ENCODE measurements at regions not wholly inside any gene's neighbourhood (a gene's known extent, or its start where the extent isn't known, plus 50 kb on each side); places are given as distances from the start of the nearest gene placed in this dataset.

DNA sequence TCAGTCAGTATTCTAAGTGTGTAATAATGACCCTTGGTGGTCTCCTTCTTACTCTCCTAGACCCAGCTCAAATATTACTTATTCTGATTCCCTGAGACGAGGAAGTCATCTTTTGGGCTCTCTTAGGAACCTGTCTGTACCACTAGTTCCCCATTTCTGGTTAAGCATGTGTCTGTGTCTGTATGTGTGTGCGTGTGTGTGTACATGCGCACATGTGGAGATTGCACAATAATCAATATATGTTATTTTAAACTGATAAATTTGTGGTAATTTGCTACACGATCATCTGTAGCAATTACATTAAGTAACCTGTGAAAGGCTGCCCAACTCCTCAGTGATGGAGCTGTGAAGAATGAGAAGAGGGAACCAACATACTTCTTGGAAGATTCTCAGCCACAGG, 132.2 kb downstream of the ASCL4 start:
- H3K27me3 Mint-ChIP-seq (ENCODE audit: insufficient read depth, low read depth), result peaks cover 34% of the 10 kb centered on the region
- H3K9ac ChIP-seq, result no peak overlapping the region
- H3K79me2 ChIP-seq (ENCODE audit: low read depth), result peaks cover 4% of the 10 kb centered on the region
- peaks cover 9% of the 10 kb centered on the region for H3K4me1 ChIP-seq
- H3K9me3 ChIP-seq (ENCODE audit: low read depth), result no peaks in the 10 kb centered on the region
- H3K4me2 ChIP-seq, result no peak overlapping the region
- H3K27me3 ChIP-seq, result peaks cover 100% of the 10 kb centered on the region
- H3K4me1 Mint-ChIP-seq, result peaks cover 7% of the 10 kb centered on the region
- no peaks in the 10 kb centered on the region for H3F3A ChIP-seq (ENCODE audit: low read depth)
- H3K4me3 Mint-ChIP-seq, result no peak overlapping the region
- H2AFZ ChIP-seq (replicated peaks), result no peak overlapping the region
- H3K36me3 Mint-ChIP-seq, result no peaks in the 10 kb centered on the region
- H3K9me3 Mint-ChIP-seq, result no peaks in the 10 kb centered on the region
- no peaks in the 10 kb centered on the region for H3K36me3 ChIP-seq
- no peaks in the 10 kb centered on the region for H4K20me1 ChIP-seq (ENCODE audit: low read depth)
- no peak for TF ChIP-seq EZH2phosphoT487 (IDR thresholded peaks at IDR 0.05)
- TF ChIP-seq EZH2 (IDR thresholded peaks at IDR 0.05), result no peak
- TF ChIP-seq, protein P1, sequence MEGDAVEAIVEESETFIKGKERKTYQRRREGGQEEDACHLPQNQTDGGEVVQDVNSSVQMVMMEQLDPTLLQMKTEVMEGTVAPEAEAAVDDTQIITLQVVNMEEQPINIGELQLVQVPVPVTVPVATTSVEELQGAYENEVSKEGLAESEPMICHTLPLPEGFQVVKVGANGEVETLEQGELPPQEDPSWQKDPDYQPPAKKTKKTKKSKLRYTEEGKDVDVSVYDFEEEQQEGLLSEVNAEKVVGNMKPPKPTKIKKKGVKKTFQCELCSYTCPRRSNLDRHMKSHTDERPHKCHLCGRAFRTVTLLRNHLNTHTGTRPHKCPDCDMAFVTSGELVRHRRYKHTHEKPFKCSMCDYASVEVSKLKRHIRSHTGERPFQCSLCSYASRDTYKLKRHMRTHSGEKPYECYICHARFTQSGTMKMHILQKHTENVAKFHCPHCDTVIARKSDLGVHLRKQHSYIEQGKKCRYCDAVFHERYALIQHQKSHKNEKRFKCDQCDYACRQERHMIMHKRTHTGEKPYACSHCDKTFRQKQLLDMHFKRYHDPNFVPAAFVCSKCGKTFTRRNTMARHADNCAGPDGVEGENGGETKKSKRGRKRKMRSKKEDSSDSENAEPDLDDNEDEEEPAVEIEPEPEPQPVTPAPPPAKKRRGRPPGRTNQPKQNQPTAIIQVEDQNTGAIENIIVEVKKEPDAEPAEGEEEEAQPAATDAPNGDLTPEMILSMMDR (IDR thresholded peaks at IDR 0.05), result no peak
- no peak overlapping the region for H3K27ac ChIP-seq
- no peak overlapping the region for H3K4me3 ChIP-seq
- no peak overlapping the region for H3K27ac Mint-ChIP-seq
- DNase-seq (ENCODE audit: low spot score), result no peak

DNA sequence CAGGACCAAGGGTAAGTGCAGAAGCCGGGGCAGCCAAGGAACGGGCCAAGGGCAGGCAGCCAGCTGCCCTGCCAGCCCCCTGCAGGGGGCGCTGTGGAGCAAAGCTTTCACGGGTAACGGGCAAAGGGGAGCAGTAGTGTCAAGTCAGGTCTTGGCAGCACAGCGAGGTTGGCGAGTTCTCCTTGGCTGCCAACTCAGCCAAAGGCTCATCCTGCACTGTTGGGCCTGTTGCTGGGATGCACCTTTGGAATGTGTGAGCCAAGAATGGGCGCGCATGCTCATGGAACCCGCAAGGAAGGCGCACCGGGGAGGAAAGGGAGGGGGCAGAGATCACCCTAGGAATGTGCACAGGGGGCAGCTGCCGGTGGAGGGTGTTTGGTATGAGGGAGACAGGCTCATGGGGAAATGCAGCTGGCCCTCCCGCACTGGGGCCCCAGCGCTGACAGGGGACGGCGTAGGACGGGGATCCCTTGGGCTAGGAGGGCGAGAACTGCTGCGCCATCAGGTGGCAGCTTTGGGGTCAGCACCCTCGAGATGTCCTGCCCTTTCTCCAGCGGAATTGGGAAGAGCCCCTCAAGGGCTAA, 138.0 kb downstream of the ASCL4 start:
- peak; percentile 24 for TF ChIP-seq EZH2 (IDR thresholded peaks at IDR 0.05)
- TF ChIP-seq, protein P1 (IDR thresholded peaks at IDR 0.05), result peak; percentile 86
- no peak for TF ChIP-seq EZH2phosphoT487 (IDR thresholded peaks at IDR 0.05)
- Histone ChIP-seq H3K27me3 (peaks cover 63% of the 10 kb centered on the region), H3K9me3 (ENCODE audit: low read depth) (no peaks in the 10 kb centered on the region), H4K20me1 (ENCODE audit: low read depth) (no peaks in the 10 kb centered on the region), H3K4me2 (peak overlapping the region; percentile 98), H3F3A (ENCODE audit: low read depth) (peaks cover 5% of the 10 kb centered on the region), H3K27ac (no peak overlapping the region), H3K4me1 (no peaks in the 10 kb centered on the region), H2AFZ (replicated peaks) (peak overlapping the region; percentile 99), H3K4me3 (peak overlapping the region; percentile 70), H3K36me3 (no peaks in the 10 kb centered on the region), H3K79me2 (ENCODE audit: low read depth) (no peaks in the 10 kb centered on the region), H3K9ac (no peak overlapping the region)
- H3K9me3 Mint-ChIP-seq, result no peaks in the 10 kb centered on the region
- peak; percentile 81 for DNase-seq (ENCODE audit: low spot score)
- H3K27me3 Mint-ChIP-seq (ENCODE audit: insufficient read depth, low read depth), result peaks cover 4% of the 10 kb centered on the region
- H3K4me3 Mint-ChIP-seq, result peak overlapping the region; percentile 77
- H3K4me1 Mint-ChIP-seq, result peaks cover 11% of the 10 kb centered on the region
- H3K36me3 Mint-ChIP-seq, result no peaks in the 10 kb centered on the region
- H3K27ac Mint-ChIP-seq, result peak overlapping the region; percentile 67

DNA sequence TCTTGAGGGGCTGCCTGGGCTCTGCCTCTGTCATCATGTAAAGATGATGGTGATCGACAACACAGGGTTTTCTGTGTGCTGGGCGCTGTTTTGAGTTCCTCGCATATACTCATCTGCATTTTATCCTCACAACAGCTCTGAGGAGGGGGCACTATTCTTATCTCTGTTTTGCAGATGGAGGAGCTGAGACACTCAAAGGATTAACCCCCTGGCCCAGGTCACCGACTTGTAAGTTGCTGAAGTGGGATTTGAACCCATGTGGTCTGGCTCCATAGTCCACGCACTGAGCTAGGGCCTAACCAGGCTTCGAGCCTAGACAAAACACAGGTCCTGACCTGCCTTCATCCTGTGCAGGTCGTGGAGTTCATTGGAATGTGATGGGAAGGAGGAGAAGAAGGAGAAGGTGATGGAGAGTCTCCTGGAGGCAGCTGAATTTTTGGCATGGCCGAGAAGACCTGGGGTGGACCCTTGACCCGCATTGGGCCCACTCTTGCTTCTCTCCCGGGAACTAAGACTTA, 140.0 kb downstream of the ASCL4 start:
- Histone ChIP-seq H3K4me1 (no peaks in the 10 kb centered on the region), H3K4me3 (no peak overlapping the region), H4K20me1 (ENCODE audit: low read depth) (no peaks in the 10 kb centered on the region), H3K79me2 (ENCODE audit: low read depth) (no peaks in the 10 kb centered on the region), H3F3A (ENCODE audit: low read depth) (peaks cover 5% of the 10 kb centered on the region), H3K36me3 (no peaks in the 10 kb centered on the region), H3K9ac (no peak overlapping the region), H3K27me3 (peaks cover 60% of the 10 kb centered on the region), H3K4me2 (no peak overlapping the region), H3K9me3 (ENCODE audit: low read depth) (no peaks in the 10 kb centered on the region), H2AFZ (replicated peaks) (no peak overlapping the region), H3K27ac (no peak overlapping the region)
- no peak for DNase-seq (ENCODE audit: low spot score)
- H3K9me3 Mint-ChIP-seq, result no peaks in the 10 kb centered on the region
- no peak overlapping the region for H3K4me3 Mint-ChIP-seq
- H3K27ac Mint-ChIP-seq, result no peak overlapping the region
- TF ChIP-seq, protein P1 (IDR thresholded peaks at IDR 0.05), result no peak
- no peak for TF ChIP-seq EZH2phosphoT487 (IDR thresholded peaks at IDR 0.05)
- TF ChIP-seq EZH2 (IDR thresholded peaks at IDR 0.05), result no peak
- peaks cover 9% of the 10 kb centered on the region for H3K27me3 Mint-ChIP-seq (ENCODE audit: insufficient read depth, low read depth)
- peaks cover 14% of the 10 kb centered on the region for H3K4me1 Mint-ChIP-seq
- no peaks in the 10 kb centered on the region for H3K36me3 Mint-ChIP-seq
